HG03175 (cell line): ENCODE measurements at regions not wholly inside any gene's neighbourhood (a gene's known extent, or its start where the extent isn't known, plus 50 kb on each side); places are given as distances from the start of the nearest gene placed in this dataset.
"Not testable (repeated sequence)": the region's sequence is repeated elsewhere in the genome, so short reads cannot be mapped to it uniquely, and the experiment has no call there.

Experiments
- ATAC-seq: cut with Tn5 transposase; IDR thresholded peaks from one replicate; pipeline ENCODE4 v1.9.1; 2021; ENCODE audit warnings: mild to moderate bottlenecking, moderate library complexity; ENCODE audit not compliant: unreplicated experiment

GRCh38 chr2:54038835-54039234 lies 68.0 kb upstream of the PSME4 start:
- no peak for ATAC-seq

- not testable (repeated sequence) for ATAC-seq
These were observed 60.5 kb upstream of the PSME4 start for GRCh38 chr2:54031288-54031687.

- no peak for ATAC-seq
These were observed 60.0 kb upstream of the PSME4 start for GRCh38 chr2:54030806-54031205.

- ATAC-seq, result no peak
These were observed 59.6 kb upstream of the PSME4 start for GRCh38 chr2:54030396-54030741.

- no peak for ATAC-seq
These were observed 59.1 kb upstream of the PSME4 start for GRCh38 chr2:54029721-54030395.

GRCh38 chr2:54025463-54026075 lies 54.8 kb upstream of the PSME4 start:
- ATAC-seq, result not testable (repeated sequence)

- ATAC-seq, result no peak
These were observed 53.8 kb upstream of the PSME4 start for GRCh38 chr2:54024576-54024975.

GRCh38 chr2:54021702-54022101 lies 50.9 kb upstream of the PSME4 start:
- ATAC-seq, result no peak

GRCh38 chr2:54020793-54021414 lies 50.1 kb upstream of the PSME4 start:
- no peak for ATAC-seq
